Testis (tissue), 2 donors: ENCODE measurements at regions not wholly inside any gene's neighbourhood (a gene's known extent, or its start where the extent isn't known, plus 50 kb on each side); places are given as distances from the start of the nearest gene placed in this dataset.

ENCODE experiments used
- CTCF ChIP-seq, 3 experiments: fragments of 450-650 bp in 2 of 3; fragments of 200-600 bp in 1 of 3; sonication (generic) in 1 of 3; IDR thresholded peaks; one replicate each; pipeline ENCODE4 v1.5.1; 2016 to 2019; ENCODE audit warnings: antibody characterized with exemption in 3 of 3, mild to moderate bottlenecking in 2 of 3, moderate library complexity in 1 of 3
- POLR2A ChIP-seq: fragments of 450-650 bp; IDR thresholded peaks from one replicate; pipeline ENCODE4 v1.6.1; 2017; ENCODE audit warnings: antibody characterized with exemption, mild to moderate bottlenecking, moderate library complexity

- TF ChIP-seq CTCF (IDR thresholded peaks at IDR 0.05) (no peak), POLR2A (no peak)
Measured at GRCh38 chr7:21278944-21279343, 148.9 kb upstream of the SP4 start.
